Spleen (tissue), 7 donors: ENCODE measurements at regions not wholly inside any gene's neighbourhood (a gene's known extent, or its start where the extent isn't known, plus 50 kb on each side); places are given as distances from the start of the nearest gene placed in this dataset.

Experiments
- CTCF ChIP-seq, 11 experiments: fragments of 200-600 bp in 7 of 11; fragments of 450-650 bp in 4 of 11; sonication (generic) in 4 of 11; IDR thresholded peaks in 8 of 11; conservative IDR thresholded peaks in 3 of 11; 1 replicate in 7 of 11; 2 replicates in 4 of 11; pipeline versions ENCODE4 v1.4.0 to v1.8.0; 2016 to 2021; ENCODE audit warnings: antibody characterized with exemption in 11 of 11, inconsistent platforms in 4 of 11, mild to moderate bottlenecking in 1 of 11
- POLR2A ChIP-seq, 3 donors: fragments of 450-650 bp; IDR thresholded peaks; one replicate each; pipeline ENCODE4 v1.5.1; 2017; ENCODE audit warnings: antibody characterized with exemption in 3 of 3, mild to moderate bottlenecking in 1 of 3
- POLR2AphosphoS5 ChIP-seq, 3 donors: sonication (generic); formaldehyde crosslinking; IDR thresholded peaks; one replicate each; pipeline ENCODE4 v1.5.1; 2017; ENCODE audit warnings: antibody characterized with exemption in 3 of 3
- donor health status: DM: no; HTN: no; CAD: no; lungs with moderate emphysema.
- donor health status: DM: no; HTN: no; CAD: no.
- donor health status: DM: no; HTN: no; CAD: no.

- TF ChIP-seq CTCF (IDR thresholded peaks at IDR 0.05 in 8 of 11, conservative IDR thresholded peaks at IDR 0.05 in 3 of 11): no peak
- no peak for TF ChIP-seq POLR2A (IDR thresholded peaks at IDR 0.05)
- no peak for TF ChIP-seq POLR2AphosphoS5 (IDR thresholded peaks at IDR 0.05)
These were observed 333.4 kb downstream of the INSIG2 start for GRCh38 chr2:118421648-118422047.
